Activated CD4-positive, alpha-beta T cell treated with anti-CD3 and anti-CD28 coated beads, Interleukin-10, Interleukin-2, amounts not matched to agents 100 ng/mL and 50 ng/mL, durations not matched to agents 16 hours and 8 hours (primary cell): ENCODE measurements at regions not wholly inside any gene's neighbourhood (a gene's known extent, or its start where the extent isn't known, plus 50 kb on each side); places are given as distances from the start of the nearest gene placed in this dataset.
"Not testable (repeated sequence)": the region's sequence is repeated elsewhere in the genome, so short reads cannot be mapped to it uniquely, and the experiment has no call there.

ENCODE experiments used
- DNase-seq: peaks from one replicate; pipeline ENCODE4 v3.0.0-alpha.2; 2020

DNA sequence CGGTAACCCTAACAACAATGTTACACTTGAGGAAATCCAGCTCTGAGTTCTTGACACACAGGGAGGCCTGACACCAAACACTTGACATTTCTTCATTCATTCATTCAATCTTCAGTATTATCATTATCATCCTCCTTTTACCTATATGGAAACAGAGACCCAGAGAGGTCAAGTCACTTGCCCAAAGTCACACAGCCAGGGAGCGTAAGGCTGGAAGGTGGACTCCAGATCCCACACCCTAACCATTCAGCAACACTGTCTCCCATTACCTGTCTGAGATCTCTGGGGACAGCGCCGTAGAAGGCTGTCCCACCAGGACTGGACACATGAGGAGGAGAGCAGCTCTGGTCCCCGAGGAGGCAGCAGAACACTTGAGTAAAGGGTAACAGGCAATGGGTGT is 101.4 kb downstream of the SYF2 start:
- no peak for DNase-seq

DNA sequence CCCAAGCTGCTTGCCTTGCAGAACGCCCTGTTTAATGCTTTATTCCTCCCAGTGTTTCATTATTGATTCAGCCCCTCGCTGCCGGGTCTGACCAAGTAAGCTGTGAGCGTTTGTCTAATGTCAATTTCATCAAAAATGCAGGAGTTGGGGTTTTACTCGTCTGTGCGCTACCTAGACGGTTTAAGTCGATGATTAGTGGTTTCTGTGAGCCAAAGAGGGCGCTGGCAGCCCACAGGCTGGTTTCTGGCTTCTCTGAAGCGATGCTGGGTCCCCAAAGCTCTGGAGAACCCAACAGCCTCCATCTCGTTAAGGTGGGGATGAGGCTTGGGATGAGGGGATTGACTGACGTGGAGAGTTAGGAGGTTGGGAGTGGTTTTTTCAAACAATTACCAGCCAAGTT is 102.9 kb downstream of the SYF2 start:
- no peak for DNase-seq

DNA sequence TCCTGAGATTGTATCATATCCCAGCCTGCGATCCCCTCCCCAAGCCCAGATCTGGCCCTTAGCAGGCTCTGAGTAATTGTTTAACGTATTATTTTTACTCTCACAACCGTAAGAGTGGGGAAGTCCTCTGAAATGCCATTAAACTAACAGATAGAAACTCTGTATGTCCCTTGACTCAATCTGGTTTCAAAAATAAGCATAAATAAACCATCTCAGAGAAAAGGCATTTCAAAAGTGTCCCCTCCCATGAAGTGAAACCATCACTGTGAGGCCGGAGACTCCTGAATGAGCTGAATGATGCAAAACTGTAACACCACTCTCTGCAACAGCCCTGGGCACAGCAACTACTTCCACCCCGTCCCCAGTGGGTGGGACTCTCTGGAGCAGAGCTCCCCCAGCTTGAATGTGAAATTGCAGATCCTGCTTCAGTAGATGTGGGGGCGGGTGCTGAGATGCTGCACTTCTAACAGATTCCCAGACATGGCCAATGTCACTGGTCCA is 104.1 kb downstream of the SYF2 start:
- no peak for DNase-seq

DNA sequence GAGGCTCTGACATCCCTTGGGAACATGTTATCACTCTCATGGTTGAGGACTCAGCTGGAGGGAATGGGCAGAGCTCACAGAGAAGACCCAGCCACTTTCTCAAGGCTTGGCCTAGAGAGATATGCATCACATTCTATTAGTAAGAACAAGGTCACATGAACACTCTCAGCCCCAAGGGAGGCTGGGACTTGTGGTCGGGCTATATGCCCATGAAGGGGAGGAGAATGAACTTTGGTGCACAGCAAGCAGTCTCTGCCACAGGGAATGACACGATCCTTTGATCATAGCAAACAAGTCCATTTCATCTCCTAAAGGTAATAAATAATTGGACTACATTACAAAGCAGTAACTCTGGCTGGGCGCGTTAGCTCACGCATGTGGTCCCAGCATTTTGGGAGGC is 105.7 kb downstream of the SYF2 start:
- no peak for DNase-seq

DNA sequence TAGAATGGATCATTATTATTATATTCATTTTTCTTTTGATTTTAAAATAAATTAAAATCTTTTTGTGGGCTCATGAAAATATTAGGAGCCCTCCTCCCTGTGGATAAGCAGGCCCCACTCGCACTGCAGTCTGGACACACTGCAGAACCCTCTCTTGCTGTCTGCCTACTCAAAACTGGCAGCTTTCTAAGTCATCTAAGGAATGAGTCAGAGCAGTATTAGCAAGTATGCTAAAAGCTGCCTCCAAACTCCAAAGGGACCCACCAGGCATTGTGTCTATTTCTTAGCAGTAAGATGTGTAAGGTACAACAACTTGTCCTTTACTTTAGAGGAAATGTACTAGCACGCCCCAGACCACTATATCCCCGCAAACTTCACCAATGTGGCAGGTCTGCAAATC is 108.8 kb downstream of the SYF2 start:
- peak; percentile 67 for DNase-seq

DNA sequence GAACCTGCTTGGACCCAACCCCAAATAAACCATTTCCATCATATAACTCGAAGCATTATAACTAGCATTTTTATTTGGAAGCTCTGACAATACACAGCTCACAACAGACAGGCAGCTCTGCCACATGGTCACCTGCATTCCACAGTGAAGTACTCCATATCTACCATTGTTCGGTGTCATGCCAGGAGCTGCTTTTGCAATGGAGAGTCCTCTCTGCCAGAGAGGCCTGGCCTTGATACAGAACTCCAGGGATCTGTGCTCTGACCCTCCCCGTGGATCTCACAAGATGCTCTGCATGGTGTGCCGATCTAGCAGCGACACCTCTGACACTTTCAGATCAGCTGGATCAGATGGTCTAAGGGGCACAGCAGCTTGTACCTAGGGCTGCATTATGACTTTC is 109.6 kb downstream of the SYF2 start:
- DNase-seq: no peak

DNA sequence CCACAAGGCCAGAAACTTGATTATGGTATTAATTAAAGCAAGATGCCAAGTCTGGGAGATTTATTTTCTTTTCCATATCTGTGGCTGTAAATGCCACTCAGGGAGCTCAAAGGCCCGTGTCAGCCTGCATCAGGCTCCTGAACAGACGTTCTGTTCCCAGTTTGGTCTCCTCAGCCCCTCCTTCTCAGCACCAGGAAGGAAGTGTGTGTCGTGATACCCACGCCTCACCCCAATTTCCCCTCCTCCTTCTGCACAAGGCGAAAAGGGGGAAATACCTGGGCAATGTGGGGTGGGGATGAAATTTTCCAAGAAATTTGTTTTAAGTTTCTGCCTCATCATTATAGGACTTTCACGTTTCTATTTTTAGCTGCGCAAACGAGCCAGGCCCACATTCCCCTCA is 112.0 kb downstream of the SYF2 start:
- DNase-seq: no peak

DNA sequence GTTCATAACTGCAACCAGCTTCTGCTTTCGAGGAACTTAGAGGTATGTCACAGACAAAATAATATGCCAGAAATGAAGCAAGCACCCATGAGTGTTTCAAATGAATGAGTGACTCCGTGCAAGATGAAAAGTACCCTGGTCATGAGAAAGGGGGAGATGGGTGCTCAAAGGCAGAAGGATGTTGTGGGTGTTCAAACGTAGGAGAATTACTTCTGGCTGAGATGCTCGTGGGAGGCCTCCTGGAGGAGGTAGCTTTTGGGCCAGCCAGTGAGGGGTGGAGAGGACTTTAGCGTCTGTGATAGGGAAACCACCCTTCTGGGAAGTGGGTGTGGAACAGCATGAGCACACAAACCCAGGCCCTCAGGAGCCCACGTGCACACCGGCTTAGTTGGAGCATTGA is 113.8 kb downstream of the SYF2 start:
- peak; percentile 15 for DNase-seq

DNA sequence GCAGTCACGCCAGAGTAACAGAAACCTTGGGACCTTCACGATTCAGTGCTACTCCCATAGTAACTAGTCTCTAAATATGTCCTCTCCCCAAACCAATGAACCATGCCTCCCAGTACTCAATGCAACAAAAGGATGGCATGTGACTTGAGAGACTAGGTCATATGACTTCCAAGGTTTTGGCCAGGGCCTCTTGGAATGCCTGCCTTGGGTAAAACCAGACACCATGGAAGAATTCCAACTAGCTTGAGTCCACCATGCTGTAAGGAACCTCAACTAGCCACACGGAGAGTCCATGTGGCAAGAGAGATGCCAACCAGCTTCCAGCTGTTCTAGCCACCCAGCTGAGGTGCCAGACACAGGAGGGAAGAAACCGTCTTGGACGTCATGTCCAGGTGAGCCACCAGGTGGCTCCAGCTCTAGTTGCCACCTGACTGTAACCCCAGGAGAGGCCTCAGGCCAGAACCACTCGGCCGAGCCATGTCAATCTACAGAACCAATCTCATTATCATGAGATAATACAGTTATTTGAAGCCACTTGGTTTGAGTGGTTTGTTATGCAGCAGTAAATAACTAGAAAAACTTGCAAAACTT is 115.0 kb downstream of the SYF2 start:
- peak; percentile 47 for DNase-seq

DNA sequence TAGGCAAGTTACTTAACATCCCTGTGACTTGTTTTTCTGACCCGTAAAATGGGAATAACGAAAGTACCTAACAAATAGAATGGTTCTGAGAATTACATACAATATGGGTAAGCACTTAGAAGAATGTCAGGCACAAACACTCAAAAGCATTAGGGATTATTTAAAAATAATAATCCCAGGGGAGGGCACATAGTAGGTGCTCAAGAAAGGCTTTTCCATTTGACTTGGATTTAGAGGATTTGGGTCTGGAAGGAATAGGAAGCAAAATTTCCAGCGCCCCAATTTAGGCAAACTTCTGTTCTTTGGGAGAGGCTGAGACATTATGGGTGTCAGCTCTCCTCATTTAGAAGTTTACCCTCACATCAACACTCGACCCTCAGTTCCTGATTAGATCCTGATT is 115.5 kb downstream of the SYF2 start:
- DNase-seq: no peak

DNA sequence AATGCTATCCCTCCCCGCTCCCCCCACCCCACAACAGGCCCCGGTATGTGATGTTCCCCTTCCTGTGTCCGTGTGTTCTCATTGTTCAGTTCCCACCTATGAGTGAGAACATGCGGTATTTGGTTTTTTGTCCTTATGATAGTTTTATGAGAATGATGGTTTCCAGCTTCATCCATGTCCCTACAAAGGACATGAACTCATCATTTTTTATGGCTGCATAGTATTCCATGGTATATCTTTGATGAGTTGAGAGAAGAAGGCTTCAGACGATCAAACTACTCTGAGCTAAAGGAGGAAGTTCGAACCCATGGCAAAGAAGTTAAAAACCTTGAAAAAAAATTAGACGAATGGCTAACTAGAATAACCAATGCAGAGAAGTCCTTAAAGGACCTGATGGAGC is 116.2 kb downstream of the SYF2 start:
- DNase-seq: not testable (repeated sequence)

DNA sequence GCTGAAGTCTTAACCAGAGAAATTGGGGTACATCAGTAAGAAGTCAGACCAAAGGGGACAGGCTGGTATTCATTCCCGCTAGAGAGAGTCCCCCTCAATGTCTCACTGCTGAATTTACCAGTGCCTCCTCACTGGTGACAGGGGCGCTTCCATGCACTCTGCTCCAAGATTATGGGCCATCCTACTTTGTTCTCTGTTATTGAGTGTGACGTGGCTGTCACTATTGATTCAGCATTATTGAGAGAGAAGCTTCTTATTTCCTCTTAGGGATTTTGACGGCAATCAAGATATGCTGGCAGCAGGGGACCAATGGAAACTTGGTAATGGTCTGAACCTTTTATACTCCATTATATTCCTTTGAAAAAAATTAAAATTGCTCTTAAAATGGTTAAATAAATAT is 118.6 kb downstream of the SYF2 start:
- no peak for DNase-seq

DNA sequence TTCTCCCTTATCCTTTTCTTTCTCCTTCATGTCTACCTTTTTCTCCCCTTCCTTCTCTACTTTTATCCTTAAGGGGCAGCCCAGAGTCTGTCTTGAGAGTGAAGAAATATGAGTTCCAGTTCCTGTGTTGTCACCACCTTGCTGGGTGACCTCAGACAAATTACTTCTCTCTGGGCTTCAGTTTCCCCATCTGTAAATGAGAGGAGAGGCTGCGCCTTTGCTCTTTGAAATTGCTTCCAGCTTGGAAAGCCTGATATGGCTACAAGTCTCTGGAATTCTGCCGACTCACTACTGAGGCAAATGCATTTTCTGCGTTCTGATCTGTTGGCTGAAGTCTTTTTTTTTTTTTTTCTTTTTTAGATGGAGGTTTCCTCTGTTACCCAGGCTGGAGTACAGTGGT is 119.2 kb downstream of the SYF2 start:
- no peak for DNase-seq

DNA sequence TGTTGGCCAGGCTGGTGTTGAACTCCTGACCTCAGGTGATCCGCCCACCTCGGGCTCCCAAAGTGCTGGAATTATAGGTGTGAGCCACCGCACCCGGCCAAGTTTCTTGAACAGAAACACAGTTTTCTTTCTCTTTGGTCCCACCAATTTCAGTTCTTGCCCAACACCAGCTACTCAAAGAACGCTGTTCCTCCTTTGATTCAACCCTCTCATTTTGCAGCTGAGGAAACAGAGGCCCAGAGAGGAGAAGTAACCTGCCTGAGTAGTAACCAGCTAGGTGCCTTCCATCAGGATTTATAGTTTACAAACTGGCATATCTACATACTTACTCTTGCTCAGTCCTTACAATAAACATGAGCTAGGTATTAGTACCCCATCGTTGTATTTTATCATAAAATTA is 119.9 kb downstream of the SYF2 start:
- DNase-seq: no peak

DNA sequence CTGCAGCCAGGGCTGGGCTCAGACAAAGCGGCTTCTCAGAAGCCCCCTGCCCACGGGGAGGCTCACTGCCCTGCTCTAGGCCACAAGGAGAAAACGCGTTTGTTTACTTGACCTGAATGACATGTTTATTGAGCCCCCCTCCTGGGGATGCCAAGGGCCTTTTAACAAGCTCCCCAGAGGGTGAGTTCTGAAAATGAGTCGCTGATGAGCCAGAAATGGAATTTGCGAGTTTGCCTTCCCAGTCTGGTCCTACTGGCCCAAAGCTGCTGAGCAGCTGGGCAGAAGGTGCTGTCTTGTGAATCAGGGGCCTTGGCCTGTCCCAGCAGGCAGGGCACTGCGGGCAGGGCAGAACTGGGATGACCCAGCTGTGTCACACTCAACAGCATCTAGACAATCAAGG is 120.6 kb downstream of the SYF2 start:
- DNase-seq: no peak

DNA sequence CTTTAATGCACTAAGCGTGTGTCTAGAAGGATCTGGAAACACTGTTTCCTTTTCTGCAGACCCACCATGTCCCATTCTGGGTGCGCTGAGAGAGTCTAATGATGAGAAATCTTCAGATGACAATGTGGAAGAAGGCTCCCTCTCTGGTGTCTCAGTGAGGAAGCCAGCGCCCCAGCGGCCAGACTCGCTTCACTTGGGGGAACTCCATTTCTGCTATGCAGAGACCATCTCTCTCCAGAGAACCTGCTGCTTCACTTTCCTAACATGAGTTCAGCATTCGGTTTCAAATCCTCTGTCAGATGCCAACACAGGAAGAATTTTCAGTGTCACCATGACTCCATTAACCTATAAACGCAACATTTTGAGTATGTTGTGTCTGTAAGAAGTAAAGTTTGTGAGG is 121.8 kb downstream of the SYF2 start:
- no peak for DNase-seq

DNA sequence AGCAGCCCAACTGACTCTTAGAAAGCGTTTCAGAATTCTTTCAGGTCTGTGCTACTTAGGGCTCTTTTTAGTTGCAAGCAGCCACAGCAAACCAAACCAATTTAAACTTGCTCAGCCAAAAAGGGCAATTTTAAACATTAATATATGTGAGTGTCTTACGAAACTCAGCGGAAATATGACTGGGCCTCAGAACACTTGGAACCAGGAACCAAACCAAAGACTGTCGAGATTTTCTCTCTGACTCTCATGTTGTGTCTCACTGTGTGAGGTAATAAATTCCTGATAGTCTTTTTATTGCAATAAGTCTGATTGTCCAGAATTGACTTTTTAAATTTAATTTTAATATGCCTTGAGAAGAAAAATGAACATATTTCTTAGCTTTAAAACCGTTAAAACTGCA is 122.3 kb downstream of the SYF2 start:
- no peak for DNase-seq

DNA sequence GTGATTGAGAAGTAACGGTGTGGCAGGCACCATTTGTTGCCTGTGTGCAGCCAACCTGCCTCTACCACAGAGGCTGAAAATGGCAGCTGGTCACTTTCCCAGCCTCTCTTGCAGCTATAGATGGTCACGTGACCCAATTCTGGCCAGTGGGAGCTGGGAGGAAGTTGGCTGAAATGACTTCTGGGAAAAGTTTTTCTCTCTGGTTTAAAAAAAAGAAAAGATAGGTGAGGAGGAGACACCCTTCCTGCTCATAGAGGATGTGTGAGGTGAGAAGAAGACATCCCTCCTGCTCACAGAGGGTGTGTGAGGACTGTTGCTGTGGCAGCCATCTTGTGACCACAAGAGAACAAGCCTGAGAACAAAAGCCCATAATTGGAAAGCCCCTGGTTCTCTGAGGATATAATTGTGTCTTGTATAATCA is 122.8 kb downstream of the SYF2 start:
- DNase-seq: peak; percentile 21

DNA sequence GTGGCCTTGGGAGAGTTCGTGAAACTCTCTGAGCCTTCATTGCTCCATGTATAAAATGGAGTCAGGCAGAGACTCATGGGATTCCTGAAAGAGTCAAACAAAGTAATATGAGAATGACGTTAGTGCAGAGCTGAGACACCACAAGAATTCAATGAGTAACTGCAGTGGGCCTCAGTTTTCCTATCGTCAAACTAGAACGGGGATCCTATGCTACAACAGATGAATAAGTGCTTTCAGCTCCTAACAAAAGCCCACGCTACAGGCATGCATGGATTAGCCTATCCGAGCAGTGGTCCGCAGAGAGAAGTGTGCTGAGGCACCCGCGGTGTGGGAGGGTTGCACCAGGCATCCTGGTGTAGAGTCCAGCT is 124.7 kb downstream of the SYF2 start:
- no peak for DNase-seq

DNA sequence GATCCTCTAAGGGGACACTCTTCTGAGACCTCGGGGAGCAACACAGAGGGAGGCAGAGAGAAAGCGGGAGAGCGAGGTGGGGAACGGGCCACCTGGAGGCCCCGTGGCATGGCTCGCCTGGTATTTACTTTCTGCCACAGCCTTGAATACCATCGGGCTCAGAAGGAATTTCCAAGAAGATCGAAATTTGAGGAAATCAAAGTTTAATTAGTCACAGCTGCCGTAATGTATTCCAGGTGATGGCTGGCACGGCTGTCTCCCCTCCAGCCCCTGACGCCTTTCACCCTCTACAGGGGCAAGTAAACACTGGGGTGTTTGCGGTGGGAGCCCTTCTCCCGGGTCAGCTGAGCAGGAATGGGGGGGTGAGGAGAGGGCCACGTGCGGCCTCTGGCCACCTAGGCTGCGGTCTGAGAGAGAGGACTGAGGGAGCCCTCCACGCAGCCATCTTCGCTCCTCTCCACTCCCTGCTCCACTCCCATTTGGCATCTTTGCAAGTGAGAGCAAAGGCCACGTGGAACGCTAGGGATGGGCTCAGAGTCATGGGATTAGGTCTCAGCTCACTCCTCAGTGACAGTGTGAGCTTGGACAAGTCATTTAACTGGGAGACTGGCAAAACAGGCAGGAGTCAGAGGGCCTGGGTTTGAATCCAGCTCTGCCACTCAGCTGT is 125.2 kb downstream of the SYF2 start:
- DNase-seq: no peak

DNA sequence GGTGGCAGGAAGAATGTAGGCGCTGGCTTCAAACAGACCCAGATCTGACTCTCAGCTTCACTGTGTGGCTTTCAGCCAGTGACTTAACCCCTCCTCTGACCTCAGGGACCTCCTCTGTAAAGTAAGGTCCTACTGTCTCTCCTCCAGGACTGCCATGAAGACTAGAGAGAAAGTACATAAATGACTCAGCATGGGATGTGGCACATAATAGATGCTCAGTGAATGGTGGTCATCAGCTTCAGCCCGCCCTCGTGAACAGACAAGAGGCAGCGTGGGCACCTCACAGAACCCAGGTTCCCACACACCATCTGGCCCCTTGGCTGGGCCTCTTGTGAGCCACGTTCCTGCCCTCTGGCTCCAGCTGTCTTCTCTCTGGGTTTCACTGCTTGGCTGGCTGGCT is 126.0 kb downstream of the SYF2 start:
- DNase-seq: peak; percentile 37

DNA sequence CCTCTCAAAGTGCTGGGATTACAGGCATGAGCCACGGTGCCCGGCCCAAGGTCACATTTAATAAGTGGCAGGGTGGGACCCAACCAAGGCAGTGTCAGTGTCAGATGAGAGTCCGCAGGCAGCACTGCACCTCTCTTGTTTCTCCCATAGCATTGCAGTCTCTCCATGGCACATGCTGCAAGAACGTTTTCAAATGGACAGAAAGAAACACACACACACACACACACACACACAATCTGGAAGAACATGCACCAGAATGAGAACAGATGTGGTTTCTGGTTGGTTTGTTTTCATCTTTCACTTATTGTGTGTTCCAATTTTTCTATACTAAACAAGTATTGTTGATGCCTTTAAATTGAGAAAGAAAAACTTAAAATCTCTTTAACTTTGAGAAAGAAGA is 126.5 kb downstream of the SYF2 start:
- DNase-seq: no peak

DNA sequence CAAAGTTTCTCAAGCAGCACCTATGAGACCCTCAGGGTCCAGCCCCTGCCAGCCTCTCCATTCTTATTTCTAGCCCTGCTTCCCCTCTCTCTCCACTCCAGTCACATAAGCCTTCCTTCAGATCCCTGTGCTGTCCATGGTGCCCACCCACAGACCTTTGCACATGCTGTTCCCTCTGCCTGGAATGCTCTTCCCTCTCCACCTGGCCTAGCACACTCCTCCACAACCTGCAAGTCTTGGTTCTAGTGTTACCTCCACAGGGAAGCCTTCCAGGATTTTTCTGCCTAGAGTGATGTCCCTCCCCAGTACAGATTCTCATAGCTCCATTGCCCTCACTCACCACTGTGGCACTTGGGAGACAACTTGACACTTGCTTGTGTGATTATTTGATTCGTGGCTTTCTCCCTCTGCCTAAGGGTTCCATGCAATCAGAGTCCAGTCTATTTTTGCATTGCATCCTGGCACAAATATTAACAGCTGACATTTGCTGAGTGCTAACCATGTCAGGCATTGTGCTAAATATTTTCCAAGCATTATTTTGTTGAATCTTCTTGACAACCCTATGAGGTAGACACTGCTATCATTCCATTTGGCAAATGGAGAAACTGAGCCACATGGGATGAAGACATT is 127.3 kb downstream of the SYF2 start:
- DNase-seq: no peak

DNA sequence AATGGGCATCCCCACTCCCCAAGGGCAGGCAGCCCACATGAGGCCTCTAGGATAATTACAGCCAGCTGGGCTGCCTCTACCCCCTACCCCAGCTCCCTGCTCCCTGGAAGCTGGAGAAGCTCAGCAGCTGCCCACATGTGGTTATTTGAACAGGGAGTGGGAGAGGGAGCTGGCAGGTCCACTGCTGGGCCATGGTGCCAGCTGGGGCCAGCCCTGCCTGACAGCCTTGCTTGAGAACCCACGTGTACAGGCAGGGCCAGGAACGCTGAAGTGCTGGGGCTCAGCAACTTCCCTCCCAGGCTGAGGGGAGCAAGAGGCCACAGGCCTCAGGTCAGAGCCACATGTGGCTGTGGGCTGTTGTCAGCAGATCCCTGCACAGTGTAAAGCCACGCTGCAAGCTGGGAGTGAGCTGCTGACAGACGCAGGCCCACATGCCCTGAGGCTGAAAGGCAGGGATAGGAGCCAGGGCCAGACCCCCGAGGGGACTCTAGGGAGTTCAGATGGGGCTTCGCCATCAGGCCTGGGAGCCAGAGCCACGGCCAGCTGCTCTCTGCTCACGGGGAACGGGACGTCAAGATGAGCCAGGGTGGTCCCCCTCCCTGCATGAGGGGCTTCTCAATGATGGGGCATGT is 129.0 kb downstream of the SYF2 start:
- no peak for DNase-seq
